ENCODE measurements at regions not wholly inside any gene's neighbourhood (a gene's known extent, or its start where the extent isn't known, plus 50 kb on each side); places are given as distances from the start of the nearest gene placed in this dataset.

- TF ChIP-seq POLR2AphosphoS5 (IDR thresholded peaks at IDR 0.05; ENCODE audit: borderline replicate concordance, low read depth, low read length) (no peak), EZH2 (IDR thresholded peaks at IDR 0.05) (no peak)
Measured at GRCh38 chr1:218636548-218636947, 291.4 kb downstream of the TGFB2 start.
